ENCODE measurements at regions not wholly inside any gene's neighbourhood (a gene's known extent, or its start where the extent isn't known, plus 50 kb on each side); places are given as distances from the start of the nearest gene placed in this dataset.
"Not testable (repeated sequence)": the region's sequence is repeated elsewhere in the genome, so short reads cannot be mapped to it uniquely, and the experiment has no call there.

DNA sequence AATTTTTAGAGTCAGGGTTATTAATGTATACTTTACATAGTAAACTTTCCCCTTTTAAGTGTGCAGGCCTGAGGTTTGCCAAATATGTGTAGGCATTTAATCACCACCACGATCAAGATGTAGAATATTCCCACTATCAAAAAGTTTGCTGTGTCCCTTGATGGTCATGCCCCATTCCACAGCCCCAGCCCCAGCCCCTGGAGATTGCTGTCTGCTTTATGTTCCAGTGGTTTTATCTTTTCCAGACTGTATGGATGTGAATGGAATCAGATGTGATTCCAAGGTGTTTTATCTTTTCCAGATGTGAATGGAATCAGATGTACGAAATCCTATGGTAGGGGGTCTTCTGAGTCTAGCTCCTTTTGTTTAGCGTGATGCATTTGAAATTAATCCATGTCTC lies 93.1 kb upstream of the B3GAT1 start:
- no peak for DNase-seq

DNA sequence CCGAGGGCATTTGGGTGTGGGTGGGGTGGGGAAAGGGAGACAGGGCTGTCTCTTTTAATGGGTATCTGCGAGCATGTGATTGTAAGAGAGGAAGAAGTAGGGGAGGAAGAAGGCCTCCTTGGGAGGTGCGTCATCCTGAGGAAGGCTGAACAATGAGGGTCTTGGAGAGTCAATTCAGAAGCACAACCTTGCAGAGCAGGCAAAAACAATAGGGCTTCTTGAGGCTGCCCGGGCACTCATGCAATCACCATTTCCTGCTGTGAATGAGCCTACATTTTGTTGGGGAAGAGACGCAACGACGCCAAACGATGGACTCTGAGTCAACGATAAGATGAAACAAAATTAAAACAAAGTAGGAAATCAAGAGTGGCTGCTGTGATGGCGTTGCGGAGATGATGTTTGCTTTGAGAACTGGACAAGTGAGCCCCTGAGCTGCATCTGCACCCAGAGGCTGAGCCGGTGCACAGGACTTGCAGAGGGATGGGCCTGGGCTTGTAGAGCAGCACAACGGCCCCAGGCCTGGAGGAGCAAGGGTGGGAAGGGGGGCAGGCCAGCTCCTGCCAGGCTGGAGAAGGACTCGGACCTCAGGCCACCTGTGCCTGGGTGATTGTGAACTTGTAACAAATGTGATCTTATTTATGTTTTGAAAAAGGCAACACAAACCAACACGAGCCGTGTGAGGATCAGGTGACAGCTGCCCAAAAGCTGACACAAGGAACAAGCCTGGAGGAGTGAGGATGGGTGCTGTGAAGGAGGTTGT lies 92.3 kb upstream of the B3GAT1 start:
- no peak for DNase-seq

DNA sequence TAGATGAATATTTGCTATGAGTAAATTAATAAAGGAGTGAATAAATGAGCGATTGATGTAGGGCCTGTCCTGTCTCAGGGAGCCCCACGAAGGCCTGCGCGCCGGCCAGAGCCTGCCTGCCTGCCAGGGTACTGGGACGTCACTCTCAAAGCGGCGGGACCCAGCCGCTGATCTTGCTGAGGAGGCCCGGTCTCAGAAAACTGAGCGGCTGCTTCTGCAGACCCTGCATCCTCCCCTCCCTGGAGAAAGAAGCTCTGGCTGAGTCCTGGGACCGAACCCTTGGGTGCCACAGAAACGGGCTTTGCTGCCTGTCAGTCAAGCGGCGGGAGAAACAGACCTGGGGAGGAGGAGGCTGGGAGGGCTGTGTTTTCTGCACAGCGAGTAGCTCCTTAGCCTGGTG lies 91.6 kb upstream of the B3GAT1 start:
- no peak for DNase-seq

DNA sequence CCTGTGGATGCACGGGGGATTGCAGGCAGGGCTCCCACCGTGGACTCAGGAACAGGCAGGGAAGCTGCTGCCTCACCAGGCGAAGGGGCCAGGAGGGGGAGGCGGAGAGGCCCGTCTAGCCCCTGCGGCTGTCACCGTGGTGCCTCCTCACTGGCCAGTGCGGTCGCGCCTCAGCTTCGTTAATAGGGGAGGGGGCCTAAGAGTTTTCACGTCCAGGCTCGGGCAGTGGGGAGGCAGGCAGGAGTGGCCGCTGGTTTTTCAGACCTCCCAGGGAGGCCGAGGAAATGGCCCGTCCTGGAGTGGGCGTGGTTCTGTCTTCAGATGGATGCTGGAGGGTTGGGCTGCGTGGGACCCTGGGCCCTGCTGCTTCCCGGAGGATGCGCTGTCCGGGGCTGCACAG lies 91.1 kb upstream of the B3GAT1 start:
- DNase-seq: no peak

DNA sequence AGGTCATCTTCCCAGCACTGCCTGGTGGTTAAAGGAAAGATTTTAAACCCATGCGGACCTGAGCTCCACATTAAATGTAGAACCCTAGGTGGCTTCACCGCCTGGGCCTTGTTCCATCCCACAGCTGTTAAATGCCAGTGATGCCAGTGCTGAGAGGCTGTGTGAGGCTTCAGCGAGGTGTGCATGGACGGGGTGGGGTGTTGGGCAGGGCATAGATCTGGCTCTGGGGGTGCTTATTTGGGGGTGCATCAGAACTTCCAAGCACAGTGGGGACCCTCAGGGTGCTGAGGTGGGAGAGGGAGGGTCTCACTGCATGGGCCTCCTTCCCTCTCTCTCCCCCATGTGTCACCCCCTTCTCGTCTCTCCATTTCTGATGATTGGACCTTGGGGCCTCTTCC lies 90.1 kb upstream of the B3GAT1 start:
- no peak for DNase-seq

DNA sequence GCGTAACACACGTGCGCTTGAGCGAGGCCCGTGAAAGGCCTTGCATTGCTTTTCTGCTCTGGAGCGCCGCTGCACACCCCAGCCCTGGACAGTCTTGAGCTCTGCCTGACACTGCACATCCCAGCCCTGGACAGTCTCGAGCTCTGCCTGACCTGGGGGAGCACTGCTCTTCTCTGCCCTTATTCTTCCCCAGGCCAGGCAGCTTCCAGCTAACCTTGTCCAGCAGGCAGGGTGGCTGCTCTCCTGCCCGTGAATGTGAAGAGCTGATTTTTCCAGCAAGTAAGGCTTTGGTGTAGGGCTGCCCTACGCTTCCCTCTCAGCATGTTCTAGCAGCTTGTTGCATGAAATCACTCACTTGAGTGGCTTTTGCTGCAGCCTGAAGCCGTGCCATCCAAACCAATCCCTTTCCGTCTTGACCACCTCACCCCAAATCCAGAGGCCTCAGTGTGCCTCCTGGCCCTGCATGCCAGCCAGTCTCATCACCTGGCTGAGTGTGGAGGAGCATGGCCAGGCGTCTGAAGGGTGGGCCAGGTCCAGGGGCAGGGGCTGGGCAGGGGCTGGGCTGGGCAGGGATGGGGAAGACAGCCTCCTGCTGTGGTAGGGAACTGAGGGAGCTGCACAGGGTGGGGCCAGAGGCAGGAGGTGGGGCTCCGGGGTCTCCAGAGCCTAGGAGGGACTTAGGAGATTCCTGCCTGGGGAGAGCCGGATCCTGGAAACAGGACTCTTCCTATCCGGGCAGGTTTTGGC lies 89.5 kb upstream of the B3GAT1 start:
- no peak for DNase-seq

DNA sequence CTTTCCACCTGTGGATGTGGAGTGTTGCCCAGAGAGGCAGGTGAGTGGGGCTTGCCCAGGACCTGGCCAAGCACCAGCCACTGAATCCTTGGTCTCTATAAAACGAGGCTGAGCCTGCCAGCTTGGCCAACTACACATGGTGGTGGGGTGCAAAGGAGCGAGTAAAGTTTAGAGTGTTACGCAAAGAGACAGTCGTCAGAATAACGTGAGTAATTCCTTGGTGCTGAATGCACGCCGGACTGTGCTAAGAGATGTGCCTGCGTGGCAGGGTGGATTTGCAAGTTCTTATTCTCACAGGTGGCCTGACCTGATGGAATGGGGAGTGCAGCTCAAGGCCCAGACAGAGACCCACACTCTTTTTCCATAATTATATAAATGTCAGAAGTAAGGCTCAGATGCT lies 88.6 kb upstream of the B3GAT1 start:
- no peak for DNase-seq

DNA sequence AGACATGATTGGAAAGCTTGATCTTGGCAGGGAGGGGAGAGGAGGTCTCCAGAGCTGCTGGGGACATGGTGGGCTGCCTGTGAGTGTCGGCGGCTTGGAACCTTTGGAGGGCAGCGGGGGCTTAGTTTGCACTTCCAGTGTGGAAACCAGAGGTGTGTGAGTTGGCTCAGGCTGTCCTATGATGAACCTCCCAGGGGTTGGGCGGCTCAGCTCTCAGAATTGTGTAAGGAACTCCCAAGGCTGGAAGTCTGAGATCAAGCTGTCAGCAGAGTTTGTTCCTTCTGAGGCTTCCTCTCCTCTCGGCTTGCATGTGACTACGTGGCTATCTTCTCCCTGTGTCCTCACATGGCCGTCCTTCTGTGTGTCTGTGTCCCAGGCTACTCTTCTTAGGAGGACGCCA lies 87.9 kb upstream of the B3GAT1 start:
- DNase-seq: no peak

DNA sequence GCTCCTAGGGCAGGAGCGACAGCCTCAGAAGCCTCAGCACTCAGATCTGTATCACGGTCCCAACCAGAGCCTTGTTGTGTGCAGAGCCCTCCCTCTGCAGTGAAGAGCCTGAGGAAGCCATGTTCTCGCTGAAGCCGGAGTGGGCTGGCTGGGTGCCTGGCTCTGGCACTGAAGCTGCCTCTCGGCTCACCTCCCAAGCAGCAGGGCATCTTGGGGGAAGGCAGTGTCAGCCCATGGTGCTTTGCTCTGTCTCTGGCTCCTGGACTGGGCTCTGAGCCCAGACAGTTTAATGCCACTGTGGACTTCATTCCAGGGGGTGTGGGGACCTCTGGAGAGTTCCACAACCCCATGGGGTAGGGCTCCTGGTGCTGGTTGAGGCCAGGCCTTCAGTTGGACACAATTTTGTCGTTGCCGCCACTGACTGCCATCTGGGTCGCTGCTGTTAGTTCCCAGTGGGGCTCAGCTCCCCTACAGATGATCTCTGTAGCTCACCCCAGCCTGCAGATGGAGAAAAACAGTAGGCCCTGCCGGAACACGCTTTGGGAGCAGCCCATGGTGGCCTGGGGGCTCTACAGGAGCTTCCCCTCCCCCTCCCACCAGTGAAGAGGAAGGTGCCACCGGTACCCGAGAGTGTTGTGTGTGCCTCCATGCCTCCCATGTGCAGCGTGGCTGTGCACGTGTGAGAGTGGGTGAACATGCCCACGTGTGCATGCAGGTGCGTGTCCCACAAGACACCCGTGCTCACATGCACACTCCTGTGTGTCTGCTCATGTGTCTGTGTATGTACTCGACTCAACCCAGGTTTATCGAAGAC lies 86.5 kb upstream of the B3GAT1 start:
- no peak for DNase-seq

DNA sequence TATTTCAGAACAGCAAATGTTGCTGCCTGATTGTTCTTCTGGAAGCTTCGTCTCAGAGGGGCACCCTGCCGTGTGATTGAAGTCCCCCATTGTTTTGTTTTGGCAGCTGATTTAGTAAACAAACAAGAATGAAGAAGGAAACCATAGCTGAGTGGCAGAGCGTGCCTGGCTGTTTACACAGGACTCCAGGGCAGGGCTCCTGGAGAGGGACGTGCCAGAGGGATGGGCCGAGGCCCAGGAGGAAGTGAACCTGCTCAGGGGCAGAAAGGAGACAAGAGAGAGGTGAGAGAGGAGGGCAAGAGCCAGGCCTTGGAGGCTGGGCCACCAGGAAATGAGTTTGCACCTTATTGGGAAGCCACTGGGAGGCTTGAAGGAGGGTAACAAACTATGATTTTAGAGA lies 85.5 kb upstream of the B3GAT1 start:
- DNase-seq: peak; percentile 14

DNA sequence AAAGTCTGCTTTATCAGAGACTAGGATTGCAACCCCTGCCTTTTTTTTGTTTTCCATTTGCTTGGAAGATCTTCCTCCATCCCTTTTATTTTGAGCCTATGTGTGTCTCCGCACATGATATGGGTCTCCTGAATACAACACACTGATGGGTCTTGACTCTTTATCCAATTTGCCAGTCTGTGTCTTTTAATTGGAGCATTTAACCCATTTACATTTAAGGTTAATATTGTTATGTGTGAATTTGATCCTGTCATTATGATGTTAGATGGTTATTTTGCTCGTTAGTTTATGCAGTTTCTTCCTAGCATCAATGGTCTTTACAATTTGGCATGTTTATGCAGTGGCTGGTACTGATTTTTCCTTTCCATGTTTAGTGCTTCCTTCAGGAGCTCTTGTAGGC lies 84.0 kb upstream of the B3GAT1 start:
- DNase-seq: not testable (repeated sequence)

DNA sequence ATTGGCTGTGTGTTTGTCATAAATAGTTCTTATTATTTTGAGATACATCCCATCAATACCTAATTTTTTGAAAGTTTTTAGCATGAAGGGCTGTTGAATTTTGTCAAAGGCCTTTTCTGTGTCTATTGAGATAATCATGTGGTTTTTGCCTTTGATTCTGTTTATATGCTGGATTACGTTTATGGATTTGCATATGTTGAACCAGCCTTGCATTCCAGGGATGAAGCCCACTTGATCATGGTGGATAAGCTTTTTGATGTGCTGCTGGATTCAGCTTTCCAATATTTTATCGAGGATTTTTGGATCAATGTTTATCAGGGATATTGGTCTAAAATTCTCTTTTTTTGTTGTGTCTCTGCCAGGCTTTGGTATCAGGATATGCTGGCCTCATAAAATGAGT lies 82.4 kb upstream of the B3GAT1 start:
- DNase-seq: not testable (repeated sequence)

DNA sequence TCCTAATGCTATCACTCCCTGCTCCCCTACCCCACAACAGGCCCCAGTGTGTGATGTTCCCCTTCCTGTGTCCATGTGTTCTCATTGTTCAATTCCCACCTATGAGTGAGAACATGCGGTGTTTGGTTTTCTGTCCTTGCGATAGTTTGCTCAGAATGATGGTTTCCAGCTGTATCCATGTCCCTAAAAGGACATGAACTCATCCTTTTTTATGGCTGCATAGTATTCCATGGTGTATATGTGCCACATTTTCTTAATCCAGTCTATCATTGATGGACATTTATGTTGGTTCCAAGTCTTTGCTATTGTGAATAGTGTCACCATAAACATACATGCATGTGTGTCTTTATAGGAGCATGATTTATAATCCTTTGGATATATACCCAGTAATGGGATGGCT lies 80.4 kb upstream of the B3GAT1 start:
- DNase-seq: not testable (repeated sequence)

DNA sequence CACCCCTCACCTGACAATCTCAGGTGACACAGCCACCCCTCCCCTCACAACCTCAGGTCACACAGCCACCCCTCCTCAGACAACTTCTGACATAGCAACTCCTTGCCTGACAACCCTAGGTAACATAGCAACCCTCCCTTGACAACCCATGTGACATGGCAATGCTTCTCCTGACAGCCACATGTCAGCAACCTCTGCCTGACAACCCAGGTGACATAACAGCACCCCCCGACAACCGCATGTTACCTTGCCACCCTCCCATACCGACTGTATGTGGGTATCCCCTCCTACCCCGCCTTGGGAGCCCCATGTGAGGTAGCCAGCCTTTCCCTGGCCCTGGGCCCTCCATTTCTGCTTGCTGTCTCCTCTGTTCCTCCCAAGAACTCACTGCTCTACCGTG lies 77.7 kb upstream of the B3GAT1 start:
- DNase-seq: no peak

DNA sequence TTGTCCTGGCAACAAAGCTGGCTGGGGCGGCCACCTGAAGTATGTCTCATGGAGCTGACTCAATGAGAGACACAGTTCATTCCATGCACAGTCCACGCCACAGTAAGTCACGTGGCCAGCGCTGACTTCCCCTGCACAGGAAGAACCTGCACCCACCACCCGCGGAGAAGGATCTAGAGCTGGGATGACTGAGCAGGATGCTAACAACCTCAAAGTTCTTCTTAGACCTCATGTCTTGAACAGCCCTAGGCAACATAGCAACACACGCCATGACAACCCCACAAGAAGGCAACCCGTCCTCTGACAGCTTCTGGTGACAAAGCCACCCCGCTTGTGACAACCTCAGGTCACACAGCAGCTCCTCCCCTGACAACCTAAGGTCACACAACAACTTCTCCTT lies 76.9 kb upstream of the B3GAT1 start:
- DNase-seq: no peak

DNA sequence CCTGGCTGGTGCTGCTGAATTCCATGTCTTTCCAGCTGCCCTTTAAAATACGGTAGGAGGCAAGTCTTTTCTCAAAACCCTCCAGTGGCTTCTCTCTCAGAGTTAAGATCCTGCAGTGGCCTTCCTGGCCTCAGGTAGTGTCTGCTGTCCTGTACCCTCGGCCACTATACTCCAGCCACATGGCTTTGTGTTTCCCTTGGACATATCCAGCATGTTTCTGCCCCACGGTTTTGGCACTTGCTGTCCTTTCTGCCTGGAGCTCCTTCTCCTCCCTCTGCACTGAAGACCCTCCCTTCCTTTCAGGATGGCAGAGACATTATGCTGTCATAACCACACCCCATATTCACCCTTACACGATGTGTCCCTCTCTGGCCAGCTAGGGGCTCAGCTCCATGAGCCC lies 76.5 kb upstream of the B3GAT1 start:
- no peak for DNase-seq

DNA sequence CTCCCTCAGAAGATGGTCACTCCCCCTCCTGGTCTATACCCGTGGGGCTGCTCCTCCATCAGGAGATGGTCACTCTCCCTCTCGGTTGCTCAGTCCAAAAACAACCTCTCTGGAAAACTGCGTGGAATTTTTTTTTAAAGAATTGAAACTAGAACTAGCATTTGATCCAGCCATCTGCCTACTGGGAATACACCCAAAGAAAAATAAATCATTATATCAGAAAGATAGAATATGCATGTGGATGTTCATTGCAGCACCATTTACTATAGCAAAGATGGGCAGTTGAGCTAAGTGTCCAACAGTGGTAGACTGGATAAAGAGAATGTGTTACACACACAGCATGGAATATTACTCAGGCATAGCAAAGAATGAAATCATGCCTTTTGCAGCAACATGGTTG lies 75.7 kb upstream of the B3GAT1 start:
- DNase-seq: no peak

DNA sequence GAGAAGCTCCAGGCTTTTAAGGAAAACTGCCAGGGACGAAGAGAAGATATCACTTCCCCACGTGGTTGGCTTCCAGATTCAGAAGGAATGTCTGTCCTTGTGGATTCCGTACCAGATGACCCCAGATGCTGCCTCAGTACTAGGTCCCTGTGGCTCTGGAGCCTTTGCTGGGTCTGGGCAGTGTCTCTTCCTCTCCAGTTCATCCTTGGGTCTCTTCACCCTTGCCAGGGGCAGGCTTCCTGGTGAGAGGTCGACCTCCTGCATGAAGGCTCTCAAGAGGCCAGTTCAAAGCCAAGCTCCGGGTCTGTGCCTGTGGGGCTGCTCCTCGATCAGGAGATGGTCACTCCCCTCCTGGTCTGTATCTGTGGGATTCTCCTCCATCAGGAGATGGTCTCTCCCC lies 74.7 kb upstream of the B3GAT1 start:
- DNase-seq: no peak

DNA sequence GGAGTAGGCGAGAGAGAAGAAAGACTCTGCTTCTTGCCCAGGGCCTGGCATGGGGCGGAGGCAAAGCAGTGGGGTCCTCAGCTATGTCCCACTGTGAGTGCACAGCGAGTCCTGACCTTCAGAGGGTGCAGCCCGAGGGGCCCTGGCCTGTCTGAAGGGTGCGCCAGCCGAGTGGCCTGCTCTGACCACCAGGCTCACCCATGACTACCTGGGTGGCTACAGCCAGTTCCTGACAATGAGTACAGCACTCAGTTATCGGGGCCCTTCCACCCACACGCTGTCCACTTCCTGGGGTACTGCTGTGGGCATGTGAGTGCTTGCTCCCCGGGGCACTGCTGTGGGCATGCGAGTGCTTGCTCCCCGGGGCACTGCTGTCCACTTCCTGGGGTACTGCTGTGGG lies 74.1 kb upstream of the B3GAT1 start:
- no peak for DNase-seq

DNA sequence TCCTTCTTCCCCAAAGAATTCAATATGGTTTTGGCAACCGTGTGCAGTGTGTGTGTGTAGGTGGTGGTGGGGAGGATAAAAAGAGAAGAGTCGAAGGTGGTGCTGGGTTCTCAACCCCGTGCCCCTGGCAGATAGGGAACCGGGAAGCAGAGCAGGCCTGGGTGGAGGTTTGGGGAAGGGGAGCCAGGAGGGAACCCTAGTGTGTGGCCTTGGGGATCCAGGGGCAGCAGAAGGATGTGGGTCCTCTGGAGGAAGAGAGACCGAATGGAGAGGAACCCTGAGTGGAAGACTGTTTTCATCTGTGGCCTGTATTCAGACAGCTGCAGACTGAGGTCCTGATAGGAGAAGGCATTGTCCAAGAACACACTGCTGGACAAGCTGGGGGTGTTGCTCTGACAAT lies 73.3 kb upstream of the B3GAT1 start:
- DNase-seq: no peak

DNA sequence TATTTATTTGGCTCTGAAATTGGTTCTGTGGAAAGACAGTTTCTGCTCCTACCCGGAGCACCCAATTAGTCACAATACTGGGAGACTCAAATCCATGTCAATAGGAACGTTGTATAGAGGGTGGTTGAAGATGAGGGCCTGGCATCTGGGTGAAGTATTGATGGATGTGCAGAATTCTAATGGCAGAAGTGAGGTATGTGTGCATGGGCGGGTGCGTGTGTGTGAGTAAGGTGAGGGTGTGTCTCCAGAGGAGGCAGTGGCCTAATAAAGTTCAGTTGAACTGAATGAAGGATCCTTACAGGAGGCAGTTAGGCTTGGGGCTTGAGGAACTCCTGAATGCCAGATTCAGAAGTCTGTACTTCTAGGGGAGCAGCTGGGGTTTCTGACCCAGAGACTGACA lies 71.8 kb upstream of the B3GAT1 start:
- no peak for DNase-seq

DNA sequence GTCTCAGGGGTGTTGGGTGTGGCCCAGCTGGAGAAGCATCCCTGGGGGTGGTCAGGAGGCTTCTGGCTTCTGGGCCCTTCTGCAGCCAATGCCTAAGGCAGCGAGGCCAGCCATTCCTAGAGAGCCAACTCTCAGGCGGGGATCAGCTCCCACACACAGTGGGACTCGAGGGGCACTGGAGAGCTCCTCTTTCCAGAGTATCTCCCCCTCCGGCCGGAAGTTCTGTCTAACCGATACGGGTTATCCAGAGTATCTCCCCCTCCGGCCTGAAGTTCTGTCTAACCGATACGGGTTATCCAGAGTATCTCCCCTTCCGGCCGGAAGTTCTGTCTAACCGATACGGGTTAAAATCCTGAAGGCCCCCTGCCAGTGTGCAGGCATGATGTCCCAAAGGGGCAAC lies 71.2 kb upstream of the B3GAT1 start:
- DNase-seq: no peak

DNA sequence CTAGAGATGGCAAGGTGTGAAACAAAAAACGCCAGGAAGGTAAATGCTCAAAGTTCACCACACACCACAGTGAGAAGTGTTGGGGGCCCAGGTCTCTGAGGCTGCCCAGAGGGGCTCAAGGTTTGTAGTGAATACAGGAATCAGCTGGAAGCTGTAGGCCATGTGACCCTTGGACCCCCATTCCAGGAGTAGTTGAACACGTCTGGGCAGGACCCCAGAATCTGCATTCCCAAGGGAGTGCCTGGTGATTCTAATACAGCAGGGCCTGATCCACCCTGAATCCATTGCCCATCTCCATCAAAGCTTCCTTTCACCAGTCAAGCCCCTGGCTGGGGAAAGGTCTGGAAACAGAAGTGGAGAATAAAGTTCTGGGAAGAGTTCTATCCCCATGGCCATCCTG lies 70.8 kb upstream of the B3GAT1 start:
- no peak for DNase-seq

DNA sequence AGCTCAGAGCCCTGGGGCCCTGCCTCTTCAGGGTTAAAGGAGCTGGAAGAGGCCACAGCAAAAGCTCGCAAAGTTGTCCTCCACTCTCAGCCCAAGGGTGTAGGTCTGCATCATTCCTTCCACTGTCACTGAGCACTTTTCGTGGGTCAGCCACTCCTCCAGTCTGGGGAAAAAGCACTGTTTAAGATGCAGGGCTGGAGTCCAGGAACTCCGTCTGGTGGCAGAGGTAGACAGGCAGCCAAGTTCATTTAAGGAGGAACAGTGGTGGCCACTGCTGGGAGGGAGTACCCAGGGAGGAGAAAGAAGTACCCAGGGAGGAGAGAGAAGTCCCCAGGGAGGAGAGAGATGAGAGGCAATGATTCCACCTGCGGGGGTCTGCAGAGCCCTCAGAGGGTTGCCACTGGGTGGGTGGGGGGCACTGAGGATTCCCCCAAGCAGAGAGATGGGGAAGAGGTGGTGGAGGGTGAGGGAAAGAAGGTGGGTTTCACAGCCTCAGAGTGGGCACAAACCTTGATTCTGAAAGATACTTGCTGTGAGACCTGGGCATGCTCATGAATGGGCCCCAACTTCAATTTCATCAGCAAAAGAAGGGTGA lies 70.0 kb upstream of the B3GAT1 start:
- DNase-seq: no peak
